Stomach (tissue), 4 donors: ENCODE measurements at regions not wholly inside any gene's neighbourhood (a gene's known extent, or its start where the extent isn't known, plus 50 kb on each side); places are given as distances from the start of the nearest gene placed in this dataset.

Experiments
- CTCF ChIP-seq, 7 experiments: fragments of 450-650 bp in 4 of 7; fragments of 200-600 bp in 3 of 7; sonication (generic) in 3 of 7; IDR thresholded peaks; one replicate each; pipeline ENCODE4 v1.5.1; 2016 to 2019; ENCODE audit warnings: antibody characterized with exemption in 7 of 7, control low read depth in 2 of 7, mild to moderate bottlenecking in 1 of 7
- EP300 ChIP-seq: sonication (generic); formaldehyde crosslinking; IDR thresholded peaks from one replicate; pipeline ENCODE4 v1.6.1; 2017; ENCODE audit warnings: antibody characterized with exemption
- POLR2A ChIP-seq, 4 donors: fragments of 450-650 bp; IDR thresholded peaks; one replicate each; pipeline ENCODE4 v1.6.1; 2016; ENCODE audit warnings: antibody characterized with exemption in 4 of 4, control low read depth in 2 of 4, mild to moderate bottlenecking in 1 of 4, moderate library complexity in 1 of 4
- POLR2AphosphoS5 ChIP-seq, 3 donors: sonication (generic); formaldehyde crosslinking; IDR thresholded peaks; one replicate each; pipeline ENCODE4 v1.6.1; 2016; ENCODE audit warnings: antibody characterized with exemption in 3 of 3

GRCh38 chr2:16112972-16113560 lies 172.7 kb downstream of the MYCN start:
- TF ChIP-seq POLR2A (IDR thresholded peaks at IDR 0.05) (peak in 1 of 4 donors; percentile 63), EP300 (no peak), CTCF (IDR thresholded peaks at IDR 0.05) (no peak), POLR2AphosphoS5 (IDR thresholded peaks at IDR 0.05) (no peak)
